HEK293 (cell line): ENCODE measurements at regions not wholly inside any gene's neighbourhood (a gene's known extent, or its start where the extent isn't known, plus 50 kb on each side); places are given as distances from the start of the nearest gene placed in this dataset.

Experiments
- CTCF ChIA-PET: fragments of 350-600 bp; formaldehyde crosslinking; extraction: SDS; loops from one replicate; lab custom pipeline; 2021; ENCODE audit warnings: antibody characterized with exemption; lab: Yijun Ruan, JAX
- POLR2A ChIA-PET: fragments of 300-600 bp; formaldehyde crosslinking; extraction: SDS; loops from one replicate; lab custom pipeline; 2020; ENCODE audit warnings: antibody characterized with exemption, inconsistent platforms; lab: Yijun Ruan, JAX
- H3K27ac ChIP-seq: fragments of 200-500 bp; sonication (Bioruptor generic); 2 replicates; pipeline ENCODE4 v1.5.1; 2014; ENCODE audit warnings: low read depth, low read length, control low read depth, inconsistent platforms; ENCODE audit errors: extremely low read depth
- H3K36me3 ChIP-seq, 2 experiments: fragments of 200-500 bp in 1 of 2; sonication (Bioruptor generic) in 1 of 2; 1 replicate in 1 of 2; 2 replicates in 1 of 2; pipeline ENCODE4 v1.5.1; 2014 to 2017; ENCODE audit warnings: inconsistent platforms in 2 of 2, low read length in 2 of 2; ENCODE audit not compliant: control insufficient read depth in 2 of 2, insufficient read depth in 1 of 2
- H3K4me1 ChIP-seq: fragments of 200-500 bp; sonication (Bioruptor generic); 2 replicates; pipeline ENCODE4 v1.5.1; 2014; ENCODE audit warnings: mild to moderate bottlenecking, low read length, inconsistent platforms; ENCODE audit not compliant: control insufficient read depth, insufficient read depth
- H3K4me3 ChIP-seq: 2 replicates; pipeline ENCODE4 v1.5.1; 2011; ENCODE audit warnings: low read depth, mild to moderate bottlenecking, control low read depth, low read length, moderate library complexity
- H3K9me3 ChIP-seq: fragments of 200-500 bp; sonication (Bioruptor generic); 2 replicates; pipeline ENCODE4 v1.5.1; 2014; ENCODE audit warnings: low read depth, low read length, inconsistent platforms; ENCODE audit not compliant: control insufficient read depth, insufficient read depth
- BCL11B ChIP-seq: fragments of 450-650 bp; formaldehyde crosslinking; IDR thresholded peaks from 2 replicates; pipeline ENCODE4 v1.5.1; 2016; ENCODE audit warnings: low read depth, missing biosample characterization, missing genetic modification characterization
- MEIS1 ChIP-seq: sonication (generic); formaldehyde crosslinking; IDR thresholded peaks from 2 replicates; pipeline ENCODE4 v1.8.1; 2022; ENCODE audit warnings: missing genetic modification reagents, mild to moderate bottlenecking, borderline replicate concordance
- PBX3 ChIP-seq: sonication (generic); formaldehyde crosslinking; IDR thresholded peaks from 2 replicates; pipeline ENCODE4 v1.8.1; 2022; ENCODE audit warnings: mild to moderate bottlenecking, moderate library complexity, missing genetic modification reagents
- PRDM10 ChIP-seq: fragments of 450-650 bp; formaldehyde crosslinking; IDR thresholded peaks from 2 replicates; pipeline ENCODE4 v1.5.1; 2016; ENCODE audit warnings: missing biosample characterization, missing genetic modification characterization
- REST ChIP-seq: fragments of 450-650 bp; formaldehyde crosslinking; IDR thresholded peaks from 2 replicates; pipeline ENCODE4 v1.5.1; 2016; ENCODE audit warnings: missing biosample characterization, missing genetic modification characterization
- SALL2 ChIP-seq: fragments of 450-650 bp; formaldehyde crosslinking; IDR thresholded peaks from 2 replicates; pipeline ENCODE4 v1.5.0; 2017; ENCODE audit warnings: missing biosample characterization, mild to moderate bottlenecking, missing genetic modification characterization, borderline replicate concordance
- SETDB1 ChIP-seq: IDR thresholded peaks from one replicate; pipeline ENCODE4 v1.6.1; 2017; ENCODE audit warnings: mild to moderate bottlenecking, low read length, moderate library complexity, mixed read lengths; ENCODE audit not compliant: insufficient read length
- ZBTB21 ChIP-seq: fragments of 450-650 bp; formaldehyde crosslinking; IDR thresholded peaks from 2 replicates; pipeline ENCODE4 v1.5.1; 2017; ENCODE audit warnings: missing biosample characterization, missing genetic modification characterization
- ZBTB49 ChIP-seq: fragments of 450-650 bp; formaldehyde crosslinking; IDR thresholded peaks from 2 replicates; pipeline ENCODE4 v1.5.1; 2016; ENCODE audit warnings: missing biosample characterization, missing genetic modification characterization, low read depth
- ZNF114 ChIP-seq: fragments of 450-650 bp; formaldehyde crosslinking; IDR thresholded peaks from 2 replicates; pipeline ENCODE4 v1.5.0; 2017; ENCODE audit warnings: missing biosample characterization, missing genetic modification characterization
- ZNF157 ChIP-seq: fragments of 450-650 bp; formaldehyde crosslinking; IDR thresholded peaks from 2 replicates; pipeline ENCODE4 v1.5.1; 2016; ENCODE audit warnings: missing biosample characterization, missing genetic modification characterization
- ZNF221 ChIP-seq: fragments of 450-650 bp; formaldehyde crosslinking; IDR thresholded peaks from 2 replicates; pipeline ENCODE4 v1.5.1; 2017; ENCODE audit warnings: missing biosample characterization, missing genetic modification characterization, borderline replicate concordance
- ZNF23 ChIP-seq: fragments of 450-650 bp; formaldehyde crosslinking; IDR thresholded peaks from 2 replicates; pipeline ENCODE4 v1.5.1; 2016; ENCODE audit warnings: missing biosample characterization, missing genetic modification characterization, borderline replicate concordance
- ZNF24 ChIP-seq: fragments of 450-650 bp; formaldehyde crosslinking; IDR thresholded peaks from 2 replicates; pipeline ENCODE4 v1.5.1; 2016; ENCODE audit warnings: missing biosample characterization, missing genetic modification characterization
- ZNF266 ChIP-seq: fragments of 450-650 bp; formaldehyde crosslinking; IDR thresholded peaks from 2 replicates; pipeline ENCODE4 v1.5.1; 2016; ENCODE audit warnings: missing biosample characterization, missing genetic modification characterization, low read depth
- ZNF324 ChIP-seq: fragments of 450-650 bp; formaldehyde crosslinking; IDR thresholded peaks from 2 replicates; pipeline ENCODE4 v1.5.1; 2016; ENCODE audit warnings: missing biosample characterization, missing genetic modification characterization
- ZNF394 ChIP-seq: fragments of 450-650 bp; formaldehyde crosslinking; IDR thresholded peaks from 2 replicates; pipeline ENCODE4 v1.5.1; 2016; ENCODE audit warnings: missing biosample characterization, missing genetic modification characterization, mild to moderate bottlenecking, moderate library complexity, borderline replicate concordance
- ZNF404 ChIP-seq: fragments of 450-650 bp; formaldehyde crosslinking; IDR thresholded peaks from 2 replicates; pipeline ENCODE4 v1.5.1; 2017; ENCODE audit warnings: missing biosample characterization, missing genetic modification characterization
- ZNF423 ChIP-seq: fragments of 450-650 bp; formaldehyde crosslinking; IDR thresholded peaks from 2 replicates; pipeline ENCODE4 v1.5.1; 2016; ENCODE audit warnings: missing biosample characterization, missing genetic modification characterization
- ZNF560 ChIP-seq: fragments of 450-650 bp; formaldehyde crosslinking; IDR thresholded peaks from 2 replicates; pipeline ENCODE4 v1.5.1; 2017; ENCODE audit warnings: missing biosample characterization, missing genetic modification characterization, borderline replicate concordance
- ZNF600 ChIP-seq: fragments of 450-650 bp; formaldehyde crosslinking; IDR thresholded peaks from 2 replicates; pipeline ENCODE4 v1.5.1; 2016; ENCODE audit warnings: missing biosample characterization, missing genetic modification characterization
- ZNF639 ChIP-seq: fragments of 450-650 bp; formaldehyde crosslinking; IDR thresholded peaks from 2 replicates; pipeline ENCODE4 v1.5.1; 2016; ENCODE audit warnings: missing biosample characterization, missing genetic modification characterization
- ZNF660 ChIP-seq: fragments of 450-650 bp; IDR thresholded peaks from 2 replicates; pipeline ENCODE4 v1.5.1; 2018; ENCODE audit warnings: missing biosample characterization, mild to moderate bottlenecking, missing genetic modification characterization
- ZNF776 ChIP-seq: fragments of 450-650 bp; formaldehyde crosslinking; IDR thresholded peaks from 2 replicates; pipeline ENCODE4 v1.5.0; 2017; ENCODE audit warnings: missing biosample characterization, missing genetic modification characterization, borderline replicate concordance
- ZXDB ChIP-seq: fragments of 450-650 bp; formaldehyde crosslinking; IDR thresholded peaks from 2 replicates; pipeline ENCODE4 v1.5.1; 2016; ENCODE audit warnings: missing biosample characterization, missing genetic modification characterization

- TF ChIP-seq MEIS1 (no peak), ZNF660 (tag by site-specific recombination) (no peak), ZNF639 (tag by site-specific recombination) (no peak), ZNF23 (tag by site-specific recombination) (no peak), SETDB1 (no peak), ZBTB49 (tag by site-specific recombination) (no peak), ZNF114 (tag by site-specific recombination) (no peak), ZNF423 (tag by site-specific recombination) (no peak), ZBTB21 (tag by site-specific recombination) (no peak)
Measured at GRCh38 chr4:113822555-113823290, 61.2 kb upstream of the CAMK2D start (continued).

GRCh38 chr4:113821856-113822255 is 60.3 kb upstream of the CAMK2D start:
- no peaks in the 10 kb centered on the region for H3K36me3 ChIP-seq
- H3K4me3 ChIP-seq, result no peak overlapping the region
- ChIA-PET CTCF (interaction anchor here (0.7 kb wide), 1 partner anchor 544 kb away, joined by 3 read pairs; no protein-coding TSS in a partner anchor), POLR2A (no interaction called here)
- no peaks in the 10 kb centered on the region for H3K4me1 ChIP-seq
- no peaks in the 10 kb centered on the region for H3K9me3 ChIP-seq
- H3K27ac ChIP-seq, result no peak overlapping the region
- TF ChIP-seq ZNF404, result no peak
- no peak for TF ChIP-seq ZNF266 (tag by site-specific recombination)
- no peak for TF ChIP-seq ZNF221 (tag by site-specific recombination)
- TF ChIP-seq ZNF776 (tag by site-specific recombination), result no peak
- TF ChIP-seq ZNF394 (tag by site-specific recombination), result no peak
- no peak for TF ChIP-seq PBX3 (CRISPR knock-in tag)
- no peak for TF ChIP-seq SALL2 (tag by site-specific recombination)
- no peak for TF ChIP-seq ZXDB (tag by site-specific recombination)
- TF ChIP-seq ZNF324, result no peak
- TF ChIP-seq ZNF24 (tag by site-specific recombination), result no peak
- TF ChIP-seq PRDM10 (tag by site-specific recombination), result no peak
- TF ChIP-seq REST (tag by site-specific recombination), result no peak
- TF ChIP-seq ZNF560 (tag by site-specific recombination), result no peak
- no peak for TF ChIP-seq ZNF157 (tag by site-specific recombination)
- TF ChIP-seq MEIS1, result no peak
- TF ChIP-seq ZNF600 (tag by site-specific recombination), result no peak
- TF ChIP-seq BCL11B (tag by site-specific recombination), result no peak
